Loucy (cell line): ENCODE measurements at regions not wholly inside any gene's neighbourhood (a gene's known extent, or its start where the extent isn't known, plus 50 kb on each side); places are given as distances from the start of the nearest gene placed in this dataset.
"Not testable (repeated sequence)": the region's sequence is repeated elsewhere in the genome, so short reads cannot be mapped to it uniquely, and the experiment has no call there.

Experiments
- EZH2phosphoT487 ChIP-seq: fragments of 200-600 bp; IDR thresholded peaks from 2 replicates; pipeline ENCODE4 v1.6.1; 2018; ENCODE audit warnings: antibody characterized with exemption, mild to moderate bottlenecking, moderate library complexity, borderline replicate concordance
- TF ChIP-seq, protein P1 (sequence below): fragments of 200-600 bp; sonication (generic); conservative IDR thresholded peaks from 2 replicates; pipeline ENCODE4 v1.5.1; 2014; ENCODE audit warnings: mild to moderate bottlenecking, antibody characterized with exemption, low read length

DNA sequence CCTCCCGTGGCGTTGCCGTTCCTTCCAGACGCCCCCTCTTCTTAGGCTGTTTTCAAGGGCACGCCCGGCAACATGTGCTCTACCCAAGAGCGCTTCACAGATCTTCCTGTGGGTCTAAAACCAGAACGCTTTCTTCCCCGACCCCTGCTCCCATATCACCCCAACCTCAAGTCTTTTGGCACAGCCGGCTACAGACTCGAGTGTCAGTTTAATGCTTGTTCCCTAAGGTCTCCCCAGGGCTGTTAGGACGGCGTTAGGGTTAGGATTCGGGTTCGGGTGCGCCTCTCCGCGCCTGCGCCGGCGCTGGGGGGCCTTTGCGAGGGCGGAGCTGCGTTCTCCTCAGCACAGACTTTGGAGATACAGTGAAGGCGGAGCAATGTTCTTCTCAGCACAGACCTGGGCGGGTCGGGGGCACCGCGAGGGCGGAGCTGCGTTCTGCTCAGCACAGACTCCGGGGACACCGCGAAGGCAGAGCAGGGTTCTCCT lies 274.7 kb downstream of the CCDC74A start:
- TF ChIP-seq, protein P1, sequence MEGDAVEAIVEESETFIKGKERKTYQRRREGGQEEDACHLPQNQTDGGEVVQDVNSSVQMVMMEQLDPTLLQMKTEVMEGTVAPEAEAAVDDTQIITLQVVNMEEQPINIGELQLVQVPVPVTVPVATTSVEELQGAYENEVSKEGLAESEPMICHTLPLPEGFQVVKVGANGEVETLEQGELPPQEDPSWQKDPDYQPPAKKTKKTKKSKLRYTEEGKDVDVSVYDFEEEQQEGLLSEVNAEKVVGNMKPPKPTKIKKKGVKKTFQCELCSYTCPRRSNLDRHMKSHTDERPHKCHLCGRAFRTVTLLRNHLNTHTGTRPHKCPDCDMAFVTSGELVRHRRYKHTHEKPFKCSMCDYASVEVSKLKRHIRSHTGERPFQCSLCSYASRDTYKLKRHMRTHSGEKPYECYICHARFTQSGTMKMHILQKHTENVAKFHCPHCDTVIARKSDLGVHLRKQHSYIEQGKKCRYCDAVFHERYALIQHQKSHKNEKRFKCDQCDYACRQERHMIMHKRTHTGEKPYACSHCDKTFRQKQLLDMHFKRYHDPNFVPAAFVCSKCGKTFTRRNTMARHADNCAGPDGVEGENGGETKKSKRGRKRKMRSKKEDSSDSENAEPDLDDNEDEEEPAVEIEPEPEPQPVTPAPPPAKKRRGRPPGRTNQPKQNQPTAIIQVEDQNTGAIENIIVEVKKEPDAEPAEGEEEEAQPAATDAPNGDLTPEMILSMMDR, result not testable (repeated sequence)
- not testable (repeated sequence) for TF ChIP-seq EZH2phosphoT487
